ENCODE measurements at regions not wholly inside any gene's neighbourhood (a gene's known extent, or its start where the extent isn't known, plus 50 kb on each side); places are given as distances from the start of the nearest gene placed in this dataset.

GRCh38 chr9:129245276-129245675 is 67.2 kb upstream of the IER5L start:
- TF ChIP-seq CTCF (IDR thresholded peaks at IDR 0.05) (no peak), POLR2A (IDR thresholded peaks at IDR 0.05) (no peak)
